ENCODE measurements at regions not wholly inside any gene's neighbourhood (a gene's known extent, or its start where the extent isn't known, plus 50 kb on each side); places are given as distances from the start of the nearest gene placed in this dataset.

- H3K27me3 ChIP-seq (ENCODE audit: insufficient read depth in 3 of 3, low read length in 2 of 3), result peaks cover 0 to 3% (median 0%) of the 10 kb centered on the region in 3 donors
- 37 to 40% (median 39%) methylated on average over 3 of the region's 3 CpGs for WGBS, 3 donors
- no peaks in the 10 kb centered on the region for H3K4me1 ChIP-seq
- H3K27ac ChIP-seq, result no peak overlapping the region
- ATAC-seq, result no peak
- intact Hi-C loops (cut with DNase I), result no loop called here
- TF ChIP-seq CTCF (IDR thresholded peaks at IDR 0.05), result no peak
- no peak overlapping the region for H3K4me3 ChIP-seq
- H3K36me3 ChIP-seq (ENCODE audit: insufficient read depth in 1 of 2, low read depth in 1 of 2), result no peaks in the 10 kb centered on the region
- no peaks in the 10 kb centered on the region for H3K9me3 ChIP-seq
- no peak for DNase-seq
Observed at GRCh38 chr16:73279451-73279850, 231.5 kb upstream of the ZFHX3 start.

- 52 to 59% (median 53%) methylated on average over 5 of the region's 5 CpGs for WGBS, 3 donors
- Histone ChIP-seq H3K36me3 (ENCODE audit: insufficient read depth in 1 of 2, low read depth in 1 of 2) (no peaks in the 10 kb centered on the region), H3K4me1 (no peaks in the 10 kb centered on the region), H3K4me3 (no peak overlapping the region), H3K27ac (no peak overlapping the region), H3K9me3 (no peaks in the 10 kb centered on the region), H3K27me3 (ENCODE audit: insufficient read depth in 3 of 3, low read length in 2 of 3) (peaks cover 0 to 3% (median 0%) of the 10 kb centered on the region in 3 donors)
- TF ChIP-seq CTCF (IDR thresholded peaks at IDR 0.05), result no peak
- intact Hi-C loops (cut with DNase I), result no loop called here
- DNase-seq (no peak), ATAC-seq (no peak)
Observed at GRCh38 chr16:73277071-73277470, 229.1 kb upstream of the ZFHX3 start.

- no peaks in the 10 kb centered on the region for H3K9me3 ChIP-seq
- H3K27ac ChIP-seq, result no peak overlapping the region
- no peak for DNase-seq
- H3K27me3 ChIP-seq (ENCODE audit: insufficient read depth in 3 of 3, low read length in 2 of 3), result peaks cover 0 to 5% (median 3%) of the 10 kb centered on the region in 3 donors
- intact Hi-C loops (cut with DNase I), result no loop called here
- no peaks in the 10 kb centered on the region for H3K36me3 ChIP-seq (ENCODE audit: insufficient read depth in 1 of 2, low read depth in 1 of 2)
- no peak for ATAC-seq
- no peak for TF ChIP-seq CTCF (IDR thresholded peaks at IDR 0.05)
- 73 to 76% (median 75%) methylated on average over 2 of the region's 2 CpGs for WGBS, 3 donors
- H3K4me3 ChIP-seq, result no peak overlapping the region
- no peaks in the 10 kb centered on the region for H3K4me1 ChIP-seq
Observed at GRCh38 chr16:73275448-73275847, 227.5 kb upstream of the ZFHX3 start.

GRCh38 chr16:73275024-73275423, 227.1 kb upstream of the ZFHX3 start:
- ATAC-seq (no peak), DNase-seq (no peak)
- peaks cover 0 to 5% (median 0%) of the 10 kb centered on the region in 3 donors for H3K27me3 ChIP-seq (ENCODE audit: insufficient read depth in 3 of 3, low read length in 2 of 3)
- H3K4me1 ChIP-seq, result no peaks in the 10 kb centered on the region
- intact Hi-C loops (cut with DNase I), result no loop called here
- H3K36me3 ChIP-seq (ENCODE audit: insufficient read depth in 1 of 2, low read depth in 1 of 2), result no peaks in the 10 kb centered on the region
- no peak overlapping the region for H3K4me3 ChIP-seq
- no peak overlapping the region for H3K27ac ChIP-seq
- H3K9me3 ChIP-seq, result no peaks in the 10 kb centered on the region
- 63 to 74% (median 72%) methylated on average over 5 of the region's 5 CpGs for WGBS, 3 donors
- TF ChIP-seq CTCF (IDR thresholded peaks at IDR 0.05), result no peak

GRCh38 chr16:73274140-73274539, 226.2 kb upstream of the ZFHX3 start:
- peaks cover 0 to 5% (median 0%) of the 10 kb centered on the region in 3 donors for H3K27me3 ChIP-seq (ENCODE audit: insufficient read depth in 3 of 3, low read length in 2 of 3)
- WGBS, 3 donors, result 75 to 89% (median 88%) methylated on average over 1 of the region's 1 CpG
- no peak overlapping the region for H3K27ac ChIP-seq
- H3K9me3 ChIP-seq, result no peaks in the 10 kb centered on the region
- H3K36me3 ChIP-seq (ENCODE audit: insufficient read depth in 1 of 2, low read depth in 1 of 2), result no peaks in the 10 kb centered on the region
- intact Hi-C loops (cut with DNase I), result no loop called here
- H3K4me1 ChIP-seq, result no peaks in the 10 kb centered on the region
- no peak for TF ChIP-seq CTCF (IDR thresholded peaks at IDR 0.05)
- ATAC-seq, result no peak
- DNase-seq, result no peak
- H3K4me3 ChIP-seq, result no peak overlapping the region

Measured in psoas muscle (tissue), 7 donors.